ENCODE measurements at regions not wholly inside any gene's neighbourhood (a gene's known extent, or its start where the extent isn't known, plus 50 kb on each side); places are given as distances from the start of the nearest gene placed in this dataset.

DNA sequence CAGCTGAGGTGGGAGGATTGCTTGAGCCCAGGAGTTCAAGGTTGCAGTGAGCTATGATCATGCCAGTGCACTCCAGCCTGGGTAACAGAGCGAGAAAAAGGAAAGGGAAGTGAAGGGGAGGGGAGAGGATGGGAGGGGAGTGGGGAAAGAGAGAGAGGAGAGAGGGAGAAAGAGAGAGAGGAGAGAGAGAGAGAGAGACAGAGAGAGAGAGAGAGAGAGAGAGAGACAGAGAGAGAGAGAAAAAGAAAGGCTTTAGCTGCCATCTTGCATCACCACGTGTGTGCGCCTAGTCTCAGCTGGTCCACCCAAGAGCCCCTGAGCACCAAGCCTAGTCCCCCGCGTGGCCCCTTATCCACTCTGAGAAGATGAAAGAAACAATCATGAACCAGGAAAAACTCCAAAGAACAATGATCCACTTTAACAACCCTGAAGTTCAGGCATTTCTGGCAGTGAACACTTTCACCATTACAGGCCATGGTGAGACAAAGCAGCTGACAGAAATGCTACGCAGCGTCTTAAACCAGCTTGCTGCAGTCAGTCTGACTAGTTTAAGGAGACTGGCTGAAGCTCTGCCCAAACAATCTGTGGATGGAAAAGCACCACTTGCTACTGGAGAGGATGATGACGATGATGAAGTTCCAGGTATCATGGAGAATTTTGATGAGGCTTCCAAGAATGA, 115.5 kb upstream of the CDC42BPA start:
- H3K9me3 ChIP-seq = no peaks in the 10 kb centered on the region
- H3K4me3 ChIP-seq = no peak overlapping the region
- peaks cover 0 to 18% (median 6%) of the 10 kb centered on the region in 6 donors for H3K4me1 ChIP-seq
- peaks cover 0 to 20% (median 0%) of the 10 kb centered on the region in 7 donors for H3K27me3 ChIP-seq (replicated peaks in 1 of 7)
- no peak overlapping the region for H3K27ac ChIP-seq
- no peak for TF ChIP-seq POLR2A (IDR thresholded peaks at IDR 0.05)
- TF ChIP-seq, protein P1, sequence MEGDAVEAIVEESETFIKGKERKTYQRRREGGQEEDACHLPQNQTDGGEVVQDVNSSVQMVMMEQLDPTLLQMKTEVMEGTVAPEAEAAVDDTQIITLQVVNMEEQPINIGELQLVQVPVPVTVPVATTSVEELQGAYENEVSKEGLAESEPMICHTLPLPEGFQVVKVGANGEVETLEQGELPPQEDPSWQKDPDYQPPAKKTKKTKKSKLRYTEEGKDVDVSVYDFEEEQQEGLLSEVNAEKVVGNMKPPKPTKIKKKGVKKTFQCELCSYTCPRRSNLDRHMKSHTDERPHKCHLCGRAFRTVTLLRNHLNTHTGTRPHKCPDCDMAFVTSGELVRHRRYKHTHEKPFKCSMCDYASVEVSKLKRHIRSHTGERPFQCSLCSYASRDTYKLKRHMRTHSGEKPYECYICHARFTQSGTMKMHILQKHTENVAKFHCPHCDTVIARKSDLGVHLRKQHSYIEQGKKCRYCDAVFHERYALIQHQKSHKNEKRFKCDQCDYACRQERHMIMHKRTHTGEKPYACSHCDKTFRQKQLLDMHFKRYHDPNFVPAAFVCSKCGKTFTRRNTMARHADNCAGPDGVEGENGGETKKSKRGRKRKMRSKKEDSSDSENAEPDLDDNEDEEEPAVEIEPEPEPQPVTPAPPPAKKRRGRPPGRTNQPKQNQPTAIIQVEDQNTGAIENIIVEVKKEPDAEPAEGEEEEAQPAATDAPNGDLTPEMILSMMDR (IDR thresholded peaks at IDR 0.05 in 8 of 11, conservative IDR thresholded peaks at IDR 0.05 in 3 of 11) = no peak
- TF ChIP-seq POLR2AphosphoS5 (IDR thresholded peaks at IDR 0.05) = no peak
- DNase-seq = no peak
- WGBS, 5 donors = 78 to 92% (median 88%) methylated on average over 8 of the region's 8 CpGs
- no peaks in the 10 kb centered on the region for H3K36me3 ChIP-seq
- intact Hi-C loops (cut with DNase I; ENCODE audit: low total_unique reads) = loop anchor here (10.0 kb wide), 1 partner anchor 199 kb away; no protein-coding TSS in a partner anchor

DNA sequence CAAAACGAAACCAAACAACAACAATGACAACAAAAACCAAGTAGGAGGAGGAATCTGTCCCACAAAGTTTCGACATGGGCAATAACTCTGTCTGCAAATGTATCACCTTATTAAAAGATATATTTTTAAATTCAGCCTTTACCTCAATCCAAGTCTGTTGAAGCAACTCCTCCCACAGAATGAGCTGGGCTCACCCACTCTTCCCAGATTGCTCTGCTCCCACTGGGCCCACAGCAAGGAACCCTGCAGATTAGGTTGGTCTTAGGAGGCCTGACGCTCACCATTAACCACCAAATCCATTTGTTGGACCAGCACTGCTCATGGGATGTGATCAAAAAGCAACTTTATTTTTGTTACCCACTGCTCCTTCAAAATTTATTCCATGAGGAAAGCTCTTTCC, 114.7 kb upstream of the CDC42BPA start:
- intact Hi-C loops (cut with DNase I; ENCODE audit: low total_unique reads) = loop anchor here (10.0 kb wide), 1 partner anchor 198 kb away; no protein-coding TSS in a partner anchor

DNA sequence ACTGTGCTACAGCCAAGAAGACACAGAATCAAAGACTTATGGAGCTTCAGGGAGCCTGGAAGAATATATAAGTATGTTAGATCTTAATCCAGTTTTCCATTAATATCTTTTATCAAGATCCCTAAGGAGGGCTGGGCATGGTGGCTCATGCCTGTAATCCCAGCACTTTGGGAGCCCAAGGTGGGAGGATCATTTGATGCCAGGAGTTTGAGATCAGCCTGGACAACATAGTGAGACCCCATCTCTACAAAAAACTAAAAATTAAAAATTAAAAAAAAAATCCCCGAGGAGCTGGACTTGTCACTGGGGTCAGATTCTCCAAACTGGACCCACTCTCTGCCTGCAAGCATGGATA, 113.9 kb upstream of the CDC42BPA start:
- TF ChIP-seq POLR2AphosphoS5 (IDR thresholded peaks at IDR 0.05) = no peak
- TF ChIP-seq, protein P1 (IDR thresholded peaks at IDR 0.05 in 8 of 11, conservative IDR thresholded peaks at IDR 0.05 in 3 of 11) = no peak
- TF ChIP-seq POLR2A (IDR thresholded peaks at IDR 0.05) = no peak
- no peak for DNase-seq
- intact Hi-C loops (cut with DNase I; ENCODE audit: low total_unique reads) = loop anchor here (10.0 kb wide), 1 partner anchor 197 kb away; no protein-coding TSS in a partner anchor
- Histone ChIP-seq H3K27ac (no peak overlapping the region), H3K27me3 (replicated peaks in 1 of 7) (peaks cover 0 to 13% (median 0%) of the 10 kb centered on the region in 7 donors), H3K36me3 (no peaks in the 10 kb centered on the region), H3K9me3 (no peaks in the 10 kb centered on the region), H3K4me3 (no peak overlapping the region), H3K4me1 (peaks cover 0 to 18% (median 6%) of the 10 kb centered on the region in 6 donors)
- 73 to 100% (median 81%) methylated on average over 1 of the region's 1 CpG for WGBS, 5 donors

More for the DNA sequence above, 114.7 kb upstream of the CDC42BPA start:
- 75 to 89% (median 85%) methylated on average over 3 of the region's 3 CpGs for WGBS, 5 donors
- Histone ChIP-seq H3K4me3 (no peak overlapping the region), H3K36me3 (no peaks in the 10 kb centered on the region), H3K27ac (no peak overlapping the region), H3K27me3 (replicated peaks in 1 of 7) (peaks cover 0 to 13% (median 0%) of the 10 kb centered on the region in 7 donors), H3K4me1 (peaks cover 0 to 23% (median 6%) of the 10 kb centered on the region in 6 donors), H3K9me3 (no peaks in the 10 kb centered on the region)
- TF ChIP-seq, protein P1 (IDR thresholded peaks at IDR 0.05 in 8 of 11, conservative IDR thresholded peaks at IDR 0.05 in 3 of 11) = no peak
- TF ChIP-seq POLR2A (IDR thresholded peaks at IDR 0.05) (no peak), POLR2AphosphoS5 (IDR thresholded peaks at IDR 0.05) (no peak)
- no peak for DNase-seq
